Ishikawa (cell line): ENCODE measurements at regions not wholly inside any gene's neighbourhood (a gene's known extent, or its start where the extent isn't known, plus 50 kb on each side); places are given as distances from the start of the nearest gene placed in this dataset.

Experiments used
- CEBPB ChIP-seq: IDR thresholded peaks from 2 replicates; pipeline ENCODE4 v1.6.1; 2012
- CREB1 ChIP-seq: IDR thresholded peaks from 2 replicates; pipeline ENCODE4 v1.6.1; 2012; ENCODE audit warnings: low read depth
- EGR1 ChIP-seq: IDR thresholded peaks from 2 replicates; pipeline ENCODE4 v1.6.1; 2012
- EP300 ChIP-seq: IDR thresholded peaks from 2 replicates; pipeline ENCODE4 v1.6.1; 2012; ENCODE audit warnings: borderline replicate concordance
- FOXM1 ChIP-seq: IDR thresholded peaks from 2 replicates; pipeline ENCODE4 v1.6.1; 2012; ENCODE audit warnings: low read depth, borderline replicate concordance
- MAX ChIP-seq: IDR thresholded peaks from 2 replicates; pipeline ENCODE4 v1.6.1; 2012
- NFIC ChIP-seq: IDR thresholded peaks from 2 replicates; pipeline ENCODE4 v1.6.1; 2012
- RAD21 ChIP-seq: IDR thresholded peaks from 2 replicates; pipeline ENCODE4 v1.6.1; 2012; ENCODE audit warnings: low read depth
- REST ChIP-seq: IDR thresholded peaks from 2 replicates; pipeline ENCODE4 v1.6.1; 2012; ENCODE audit warnings: low read depth, mild to moderate bottlenecking
- TAF1 ChIP-seq: IDR thresholded peaks from 2 replicates; pipeline ENCODE4 v1.6.1; 2012; ENCODE audit warnings: low read depth, mild to moderate bottlenecking
- TCF12 ChIP-seq: IDR thresholded peaks from 2 replicates; pipeline ENCODE4 v1.6.1; 2012; ENCODE audit warnings: low read depth
- TEAD4 ChIP-seq: IDR thresholded peaks from 2 replicates; pipeline ENCODE4 v1.6.1; 2012
- USF1 ChIP-seq: IDR thresholded peaks from 2 replicates; pipeline ENCODE4 v1.6.1; 2012
- YY1 ChIP-seq: IDR thresholded peaks from 2 replicates; pipeline ENCODE4 v1.6.1; 2012; ENCODE audit warnings: low read depth
- ZBTB7A ChIP-seq: IDR thresholded peaks from 2 replicates; pipeline ENCODE4 v1.6.1; 2012; ENCODE audit warnings: low read depth

- TF ChIP-seq CEBPB (no peak), CREB1 (no peak), ZBTB7A (no peak), FOXM1 (no peak), TCF12 (no peak), REST (no peak), YY1 (no peak), EGR1 (no peak), USF1 (no peak), TAF1 (no peak), EP300 (no peak), NFIC (no peak), MAX (no peak), RAD21 (no peak), TEAD4 (no peak)
These were observed 76.1 kb upstream of the LYZL2 start for GRCh38 chr10:30705625-30706149.

- TF ChIP-seq YY1: no peak
- no peak for TF ChIP-seq FOXM1
- no peak for TF ChIP-seq RAD21
- no peak for TF ChIP-seq TCF12
- no peak for TF ChIP-seq EP300
- no peak for TF ChIP-seq CREB1
- TF ChIP-seq EGR1: no peak
- TF ChIP-seq MAX: no peak
- no peak for TF ChIP-seq NFIC
- TF ChIP-seq ZBTB7A: no peak
- TF ChIP-seq TAF1: no peak
These were observed 75.6 kb upstream of the LYZL2 start for GRCh38 chr10:30705101-30705624.

GRCh38 chr10:30704026-30704600 lies 74.6 kb upstream of the LYZL2 start:
- TF ChIP-seq CREB1 (no peak), EP300 (no peak), REST (no peak), FOXM1 (no peak), CEBPB (no peak), ZBTB7A (no peak), MAX (no peak), TEAD4 (no peak), EGR1 (no peak), RAD21 (no peak), TAF1 (no peak), TCF12 (no peak), YY1 (no peak), USF1 (no peak), NFIC (no peak)

GRCh38 chr10:30702860-30703259 lies 73.3 kb upstream of the LYZL2 start:
- TF ChIP-seq EP300 (no peak), YY1 (no peak), NFIC (no peak), TEAD4 (no peak), TCF12 (no peak), CREB1 (no peak), TAF1 (no peak), REST (no peak), MAX (no peak), ZBTB7A (no peak), USF1 (no peak), EGR1 (no peak), RAD21 (no peak), FOXM1 (no peak), CEBPB (no peak)
